CD4-positive, alpha-beta T cell treated with Interleukin-12 subunit alpha and Interleukin-12 subunit beta, for 1 hour (primary cell): ENCODE measurements at regions not wholly inside any gene's neighbourhood (a gene's known extent, or its start where the extent isn't known, plus 50 kb on each side); places are given as distances from the start of the nearest gene placed in this dataset.

Source experiments
- DNase-seq: peaks from one replicate; pipeline ENCODE4 v3.0.0-alpha.2; 2020

DNA sequence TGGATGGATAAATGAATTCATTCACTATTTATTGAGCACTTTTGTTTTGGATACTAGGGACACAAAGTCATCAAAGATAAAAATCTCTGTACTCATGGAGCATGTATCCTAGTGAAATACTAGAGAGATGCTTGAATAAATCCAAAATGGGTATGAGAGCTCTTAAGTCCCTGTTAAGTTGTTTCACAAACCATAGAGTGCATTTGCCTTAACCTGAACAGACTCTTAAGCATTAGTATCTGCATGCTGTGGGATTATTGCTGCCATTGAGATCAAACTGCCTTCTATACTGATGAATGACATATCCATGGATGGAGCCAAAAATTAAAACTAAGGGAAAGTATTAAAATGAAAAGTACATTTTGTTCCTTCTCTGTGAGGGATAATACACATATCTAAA lies 206.5 kb upstream of the KRR1 start:
- no peak for DNase-seq

DNA sequence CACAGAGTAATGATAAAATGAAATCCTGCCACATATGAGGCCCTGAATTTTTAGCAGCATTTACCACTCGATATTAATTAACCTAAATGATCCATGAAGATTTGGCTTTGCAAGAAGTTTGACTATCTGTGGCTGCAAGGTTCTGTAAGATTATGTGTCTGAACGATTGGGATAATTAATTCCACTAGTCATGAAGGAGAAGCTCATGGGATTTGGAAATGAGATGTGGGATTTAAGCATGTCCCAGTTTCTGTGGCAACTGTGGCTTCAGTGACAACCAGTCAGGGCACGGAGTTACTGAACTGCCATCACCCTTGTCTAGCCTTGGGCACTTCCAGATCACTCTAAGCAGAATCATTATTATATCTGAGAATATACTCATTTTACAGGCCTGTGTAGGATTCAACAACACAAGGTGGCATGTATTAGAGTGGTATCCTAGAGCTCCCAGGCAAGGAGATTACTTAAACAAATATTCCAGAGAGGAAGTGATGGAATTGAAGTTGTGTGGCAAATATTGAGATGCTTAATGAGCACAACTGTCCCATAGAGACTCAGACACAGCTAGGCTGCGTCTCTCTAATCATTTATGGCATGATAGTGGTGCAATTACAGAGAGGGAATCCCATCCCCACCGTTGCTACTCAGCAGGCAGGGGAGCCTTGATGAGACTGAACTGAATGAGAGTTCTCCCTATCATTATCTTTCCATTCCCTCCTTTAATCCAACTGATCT lies 205.0 kb upstream of the KRR1 start:
- DNase-seq, result no peak

DNA sequence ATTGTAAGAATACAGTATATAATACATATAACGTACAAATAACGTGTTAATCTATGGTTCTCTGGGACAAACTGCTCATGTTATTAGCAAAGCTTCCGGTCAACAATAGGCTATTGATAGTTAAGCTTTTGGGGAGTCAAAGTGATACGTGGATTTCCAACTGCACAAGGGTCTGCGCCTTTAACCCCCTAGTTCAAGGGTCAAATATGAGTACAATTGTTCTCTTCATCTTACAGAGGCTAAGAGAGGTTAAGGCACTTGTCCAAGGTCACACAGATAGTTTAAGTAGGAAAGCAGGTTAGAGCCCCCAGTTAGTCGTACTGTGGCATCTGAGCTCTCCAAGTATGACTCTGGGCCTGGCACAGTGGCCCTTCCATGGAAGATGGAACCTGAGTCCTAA lies 204.3 kb upstream of the KRR1 start:
- no peak for DNase-seq

DNA sequence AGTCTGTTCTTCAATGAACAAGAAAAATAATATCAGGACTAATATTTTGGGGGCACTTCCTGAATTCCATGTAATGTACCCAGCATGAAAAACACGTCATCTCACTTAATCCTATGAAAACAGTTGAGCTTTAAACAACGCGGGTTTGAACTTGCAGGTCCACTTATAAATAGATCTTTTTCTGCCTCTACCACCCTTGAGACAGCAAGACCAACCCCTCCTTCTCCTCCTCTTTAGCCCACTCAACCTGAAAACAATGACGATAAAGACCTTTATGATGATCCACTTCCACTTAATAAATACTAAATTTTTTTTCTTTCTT lies 203.9 kb upstream of the KRR1 start:
- no peak for DNase-seq

DNA sequence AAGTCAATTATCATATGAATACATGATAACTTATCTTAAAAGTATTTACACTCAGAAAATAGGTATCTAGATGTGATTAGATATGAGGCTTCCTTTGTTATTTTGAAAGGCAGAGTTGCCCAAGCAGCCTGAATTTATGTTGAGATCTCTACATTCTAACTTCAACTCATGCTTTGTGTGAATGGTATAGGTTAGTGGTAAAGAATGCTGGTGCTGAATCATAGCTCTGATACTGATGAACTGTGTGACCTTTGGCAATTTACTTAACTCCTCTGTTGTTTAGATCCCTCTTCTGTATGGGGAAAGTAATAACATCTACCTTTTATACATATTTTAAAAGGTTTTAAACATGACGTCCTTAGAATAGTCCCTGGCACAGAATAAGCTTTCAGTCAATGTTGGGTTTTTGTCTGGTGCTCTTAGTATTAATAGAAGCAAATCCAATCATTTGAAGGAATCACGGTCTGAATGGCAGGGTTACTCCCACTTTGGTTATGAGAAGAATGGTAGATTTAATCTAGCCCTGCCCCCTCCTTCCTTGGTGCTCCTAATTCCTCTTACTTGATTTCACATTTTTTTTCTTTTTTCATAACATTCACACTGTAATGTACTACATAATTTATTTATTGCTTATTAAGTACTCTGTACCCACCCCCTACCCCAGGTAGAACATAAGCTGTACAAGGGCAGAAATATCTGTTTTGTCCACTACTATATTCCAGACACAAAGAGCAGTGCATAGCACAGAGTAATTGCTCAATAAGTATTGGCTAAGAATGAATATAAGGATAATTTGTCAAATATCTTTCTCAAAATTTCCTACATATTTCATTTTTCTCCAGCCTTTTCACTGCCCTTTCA lies 203.3 kb upstream of the KRR1 start:
- no peak for DNase-seq

DNA sequence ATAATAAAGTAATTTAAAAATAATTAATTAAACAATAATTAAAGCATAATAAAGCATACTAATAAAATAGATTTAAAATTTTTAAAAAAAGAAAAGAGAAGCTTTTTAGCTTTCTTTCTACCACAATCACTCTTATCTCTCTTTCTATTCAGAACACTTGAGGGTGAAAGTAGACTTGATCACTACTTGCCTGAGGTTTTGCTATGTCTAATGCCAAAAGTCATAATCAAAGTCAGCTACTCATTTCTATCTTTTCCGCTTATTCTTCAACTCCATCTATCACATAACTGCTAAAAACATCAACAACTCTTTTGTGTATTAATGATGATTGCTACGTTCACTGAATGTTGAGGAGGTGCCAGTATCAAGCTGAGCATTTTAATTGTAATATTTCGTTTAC lies 202.0 kb upstream of the KRR1 start:
- DNase-seq, result no peak

DNA sequence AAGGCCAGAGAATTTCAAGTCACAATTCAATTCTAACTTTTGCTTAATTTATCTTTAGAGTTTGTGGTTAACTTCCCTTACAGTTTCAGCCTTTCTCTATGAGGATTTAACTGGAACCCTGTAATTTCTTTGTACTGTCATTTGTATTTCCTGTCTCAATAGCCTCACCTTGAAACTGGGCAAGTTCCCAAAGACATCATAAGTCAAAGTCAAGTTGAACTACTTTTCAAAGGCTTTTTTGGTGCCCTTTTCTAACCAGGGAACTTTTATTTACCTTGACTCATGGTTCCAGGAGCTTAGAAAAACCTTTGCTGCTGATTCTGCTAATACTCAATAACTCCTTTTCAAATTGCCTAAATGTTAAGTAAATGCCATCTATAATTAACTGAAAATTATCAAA lies 200.8 kb upstream of the KRR1 start:
- DNase-seq, result no peak

DNA sequence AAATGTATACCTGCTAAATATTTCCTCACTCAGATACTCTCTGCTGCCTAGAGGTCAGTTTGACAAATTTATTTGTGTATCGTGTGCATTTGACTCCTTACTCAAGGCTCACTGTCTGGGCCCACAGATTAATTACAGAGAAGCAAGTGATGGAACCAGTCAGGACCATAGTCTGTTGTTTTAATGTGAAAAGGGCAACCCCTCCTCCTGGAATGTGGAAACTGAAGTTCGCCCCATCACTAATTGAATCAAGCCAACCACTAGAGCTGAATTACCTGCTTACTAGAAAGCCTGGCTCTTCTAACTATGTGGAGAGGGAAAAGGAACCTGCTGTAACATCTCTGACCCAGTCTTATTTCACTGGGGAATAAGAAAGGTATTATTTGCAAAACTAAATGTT lies 199.9 kb upstream of the KRR1 start:
- DNase-seq, result no peak

DNA sequence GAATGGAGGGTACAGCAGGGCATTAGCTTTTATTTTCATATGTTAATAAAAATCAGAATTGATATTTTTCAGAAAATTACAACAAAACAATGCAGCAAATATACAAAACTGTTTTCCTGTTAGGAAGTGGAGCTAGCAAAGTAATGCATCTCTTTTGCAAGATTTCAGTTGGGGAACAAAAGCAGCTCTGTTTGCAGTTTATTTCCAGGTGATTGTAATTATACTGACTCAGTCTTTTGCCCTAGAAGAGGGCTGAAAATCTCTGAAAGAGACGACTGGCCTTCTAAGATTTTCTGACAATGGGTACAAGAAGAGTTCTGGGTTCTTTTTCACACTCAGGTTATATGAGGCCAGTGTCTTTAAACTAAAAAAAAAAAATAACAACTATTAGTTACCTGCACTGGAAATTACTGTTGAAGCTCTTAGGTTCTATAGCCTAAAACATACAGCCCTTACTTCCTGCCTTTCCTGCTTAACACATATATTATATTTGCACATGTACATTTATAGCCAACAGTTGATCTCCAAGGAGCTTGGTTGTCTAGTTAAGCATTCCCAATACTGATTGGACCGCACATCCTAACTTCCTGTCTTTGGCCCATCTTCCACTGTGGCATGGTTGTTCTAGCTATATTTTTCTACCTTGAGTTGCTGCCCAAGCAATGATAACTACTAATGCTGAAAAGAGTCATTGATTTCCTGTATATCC lies 199.1 kb upstream of the KRR1 start:
- DNase-seq, result no peak

DNA sequence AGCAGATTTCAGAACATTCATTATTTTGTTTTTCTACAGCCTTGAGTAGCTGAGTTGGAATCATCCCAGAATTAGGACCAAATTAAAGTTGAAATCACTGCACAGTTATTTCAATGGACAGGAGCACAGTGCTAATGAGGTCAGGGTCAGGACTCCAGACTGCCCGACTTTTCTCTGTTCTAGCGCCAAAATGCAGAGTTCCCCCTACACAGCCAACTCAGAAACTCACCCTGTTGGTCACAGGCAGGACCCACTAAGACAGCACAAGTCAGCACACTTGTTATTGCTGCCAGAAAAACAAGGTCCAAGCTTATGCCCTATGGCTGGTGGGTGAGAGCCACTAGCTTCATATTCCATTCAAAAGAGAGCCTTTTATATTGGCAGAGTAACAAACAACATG lies 198.1 kb upstream of the KRR1 start:
- no peak for DNase-seq

DNA sequence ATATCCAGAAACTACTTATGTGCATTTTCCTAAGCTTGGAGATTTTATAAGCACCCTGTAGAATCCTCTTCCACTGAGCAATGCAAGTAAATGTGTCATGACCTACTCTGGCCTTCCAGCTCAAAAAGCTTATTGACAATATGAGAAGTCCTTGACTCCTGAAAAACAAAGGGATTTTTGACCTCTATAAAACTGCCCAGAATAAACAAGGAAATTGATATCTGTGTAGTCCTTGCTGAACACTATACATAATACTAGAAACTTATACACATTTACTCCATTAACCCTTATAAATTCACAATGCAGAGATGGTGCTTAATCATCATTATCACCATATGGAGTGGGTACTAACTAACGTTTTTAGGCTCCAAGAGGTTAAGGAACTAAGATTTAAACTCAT lies 197.4 kb upstream of the KRR1 start:
- DNase-seq, result no peak

DNA sequence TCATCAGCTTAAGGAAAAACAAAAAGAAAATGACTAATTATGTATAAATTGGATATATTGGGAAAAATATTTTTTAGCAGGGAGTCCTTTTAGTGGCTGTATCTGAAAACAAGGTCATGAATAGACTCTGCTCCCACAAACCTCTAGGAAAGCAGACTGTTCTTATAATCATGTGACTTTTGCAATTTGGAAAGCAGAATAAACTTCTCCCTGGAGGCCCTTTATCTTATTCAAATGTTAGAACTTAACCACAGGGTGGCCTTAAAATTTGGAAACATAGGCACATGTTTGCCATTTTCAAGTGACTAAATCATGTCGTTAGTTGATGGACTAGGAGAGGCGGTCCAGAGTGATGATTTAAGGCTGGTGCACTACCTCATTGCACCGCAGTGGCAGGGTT lies 196.6 kb upstream of the KRR1 start:
- DNase-seq, result no peak

DNA sequence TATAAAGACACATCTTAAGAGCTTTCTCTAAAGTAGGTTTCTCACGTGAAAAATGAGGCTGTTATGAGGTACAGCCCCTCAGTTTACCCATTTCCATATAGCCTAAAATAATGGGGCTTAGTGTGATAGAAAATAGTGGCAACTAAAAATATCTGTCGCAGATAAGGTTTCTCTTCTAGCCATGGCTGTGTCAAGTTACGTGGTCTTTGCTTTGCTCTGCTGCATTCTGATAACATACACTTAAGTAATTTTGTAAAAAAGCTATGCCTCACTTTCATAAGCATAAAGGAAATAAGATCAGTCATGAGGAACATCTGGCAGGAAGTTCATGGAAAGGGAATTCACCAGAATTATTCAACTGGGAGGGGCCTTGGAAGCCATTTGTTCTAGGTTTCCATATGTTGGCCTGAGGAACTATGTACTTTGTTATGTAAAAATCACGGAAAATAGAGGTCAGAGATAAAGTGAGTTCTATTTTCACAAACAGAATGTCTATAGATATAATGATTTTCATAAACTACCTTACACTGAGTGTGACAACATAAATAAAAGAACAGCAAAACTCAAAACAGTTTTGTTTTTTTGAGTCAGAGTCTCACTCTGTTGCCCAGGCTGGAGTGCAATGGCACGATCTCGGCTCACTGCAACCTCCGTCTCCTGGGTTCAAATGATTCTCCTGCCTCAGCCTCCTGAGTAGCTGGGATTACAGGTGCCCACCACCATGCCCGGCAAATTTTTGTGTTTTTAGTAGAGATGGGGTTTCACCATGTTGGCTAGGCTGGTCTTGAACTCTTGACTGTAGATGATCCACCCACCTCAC lies 195.6 kb upstream of the KRR1 start:
- no peak for DNase-seq

DNA sequence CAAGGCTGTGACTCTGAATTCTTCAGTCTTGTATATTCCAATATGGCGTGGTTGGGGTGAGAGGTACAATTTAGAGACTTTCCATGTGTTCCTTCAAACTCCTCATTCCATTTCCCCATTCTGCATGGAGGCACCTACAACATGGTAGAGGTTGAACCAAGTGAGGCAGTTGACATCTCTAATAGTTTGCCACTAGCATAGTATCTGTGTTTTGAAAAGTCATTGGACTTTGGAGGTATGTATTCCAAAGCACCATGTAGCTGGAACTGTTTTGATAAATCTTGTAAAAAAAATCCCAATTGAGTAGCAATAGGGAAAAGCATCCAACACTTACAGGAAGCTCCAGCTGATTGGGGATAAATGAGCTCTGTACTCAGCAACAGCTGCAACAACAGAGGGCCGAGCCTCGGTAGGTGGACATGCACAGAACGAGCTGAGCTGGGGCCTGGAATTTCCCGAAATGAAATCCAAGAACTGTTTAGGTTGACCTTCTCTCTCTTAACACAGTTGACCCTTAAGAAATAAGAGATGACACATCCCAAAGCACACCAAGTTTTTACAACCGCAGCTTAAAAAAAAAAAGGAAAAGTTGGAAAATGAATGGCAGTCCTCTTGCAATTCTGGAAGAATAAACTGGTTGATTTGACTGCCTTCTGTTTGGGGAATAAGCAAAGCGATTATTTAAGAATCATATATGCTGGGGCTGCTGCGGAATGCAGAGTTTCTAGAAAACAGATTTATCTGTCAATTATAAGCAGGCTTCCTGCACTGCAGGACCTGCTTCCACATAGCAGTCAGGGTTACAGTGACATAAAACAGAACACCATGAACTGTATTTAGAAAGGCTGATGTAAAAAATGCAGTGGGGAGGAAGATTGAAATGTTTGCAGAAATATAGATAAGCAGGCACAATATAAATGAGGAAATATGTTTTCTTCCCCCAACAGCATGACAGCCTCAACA lies 194.6 kb upstream of the KRR1 start:
- DNase-seq, result no peak

DNA sequence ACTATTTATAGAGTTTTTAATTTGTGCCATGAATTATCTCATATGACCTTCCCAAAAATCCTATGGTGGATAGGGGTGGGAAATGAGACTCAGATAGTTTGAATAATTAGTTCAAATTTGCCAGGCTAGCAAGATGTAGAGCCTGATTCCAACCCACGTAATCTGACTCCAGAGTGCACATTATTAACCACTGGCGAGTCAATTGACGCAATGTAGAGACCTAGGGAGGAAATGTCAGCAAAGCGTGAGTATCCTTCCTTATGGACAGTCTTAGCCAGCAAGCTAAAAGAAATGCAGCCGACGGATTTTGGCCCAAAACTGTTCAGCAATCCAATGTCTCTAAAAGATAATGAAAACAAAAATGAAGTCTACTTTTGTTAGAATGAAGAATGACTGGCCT lies 193.3 kb upstream of the KRR1 start:
- DNase-seq, result no peak

DNA sequence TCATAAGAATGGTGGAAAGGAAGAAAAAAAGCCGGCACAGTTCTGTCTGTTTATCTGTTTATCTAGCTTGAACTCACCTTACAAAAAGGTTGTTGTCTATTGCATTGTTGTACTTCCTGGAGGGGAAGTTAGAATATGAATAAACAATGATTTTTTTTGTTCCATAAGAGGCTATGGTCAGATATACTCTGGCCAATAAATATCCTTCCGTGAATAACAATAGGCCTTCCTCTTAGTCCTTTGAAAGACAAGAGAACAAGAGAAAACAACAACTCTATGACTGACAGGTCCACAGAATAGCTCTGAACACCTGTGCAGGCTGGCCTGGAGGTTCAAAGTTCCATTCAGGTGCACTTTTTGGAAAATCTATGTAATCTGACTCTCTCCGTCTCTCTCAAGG lies 192.8 kb upstream of the KRR1 start:
- DNase-seq, result no peak

DNA sequence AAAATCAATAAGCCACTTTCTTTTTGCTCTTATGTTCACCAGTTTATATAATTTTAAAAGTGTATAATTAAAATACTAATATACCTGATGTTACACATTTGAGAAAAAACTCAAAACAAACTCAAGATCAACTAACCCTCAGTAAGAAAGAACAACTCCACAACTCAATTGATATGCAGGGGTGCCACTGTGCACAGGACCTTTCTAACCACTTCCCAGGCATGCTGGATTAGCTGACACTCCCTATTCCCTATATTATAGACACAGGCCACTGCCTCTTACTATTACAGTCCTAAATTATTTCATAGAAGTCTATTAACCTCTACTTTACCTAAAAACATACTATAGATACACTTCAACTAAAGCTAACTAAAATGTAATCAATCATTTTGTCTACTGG lies 191.7 kb upstream of the KRR1 start:
- DNase-seq, result no peak

DNA sequence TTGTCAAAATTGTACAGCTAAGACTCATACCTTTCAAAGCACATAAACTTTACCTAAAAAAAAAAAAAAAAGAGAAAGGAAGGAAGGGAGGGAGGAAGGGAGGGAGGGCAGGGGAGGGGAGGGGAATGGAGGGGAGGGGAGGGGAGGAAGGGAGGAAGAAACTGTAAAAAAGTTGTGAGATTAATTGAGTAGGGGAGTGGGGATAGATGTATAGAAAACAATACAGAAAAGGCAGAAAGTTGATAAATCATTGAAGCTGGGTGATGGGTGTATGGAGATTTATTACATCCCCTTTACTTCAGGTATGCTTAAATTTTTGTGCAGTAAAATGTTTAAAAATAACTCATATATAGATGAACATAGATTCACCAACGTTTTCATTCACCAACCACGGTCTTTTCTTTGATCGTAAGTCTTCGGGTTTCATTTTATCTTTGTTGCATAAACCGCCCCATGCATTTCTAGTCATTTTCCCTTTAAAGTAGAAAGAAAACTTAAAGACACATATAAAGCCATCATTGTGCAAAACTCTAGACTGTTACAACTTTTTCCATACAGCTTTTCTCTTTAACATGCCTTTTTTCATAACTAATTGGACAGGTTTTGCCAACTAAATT lies 191.2 kb upstream of the KRR1 start:
- DNase-seq, result no peak

DNA sequence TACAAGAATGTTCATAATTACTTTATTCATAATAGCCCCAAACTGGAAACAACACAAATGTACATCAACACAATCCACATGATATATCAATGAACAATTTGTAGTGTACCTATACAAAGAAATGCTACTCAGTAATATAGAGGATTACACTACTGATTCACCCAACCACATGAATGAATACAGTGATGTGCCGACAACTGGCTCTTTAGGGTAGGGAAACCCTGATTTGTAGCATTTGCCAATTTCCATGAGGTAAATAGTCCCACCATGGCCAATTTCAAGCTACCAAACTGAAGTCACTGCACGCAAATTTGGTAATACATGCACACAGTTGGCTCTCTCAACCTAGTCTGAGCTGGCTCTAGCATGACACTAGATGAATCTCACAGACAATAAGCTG lies 190.4 kb upstream of the KRR1 start:
- DNase-seq, result no peak

DNA sequence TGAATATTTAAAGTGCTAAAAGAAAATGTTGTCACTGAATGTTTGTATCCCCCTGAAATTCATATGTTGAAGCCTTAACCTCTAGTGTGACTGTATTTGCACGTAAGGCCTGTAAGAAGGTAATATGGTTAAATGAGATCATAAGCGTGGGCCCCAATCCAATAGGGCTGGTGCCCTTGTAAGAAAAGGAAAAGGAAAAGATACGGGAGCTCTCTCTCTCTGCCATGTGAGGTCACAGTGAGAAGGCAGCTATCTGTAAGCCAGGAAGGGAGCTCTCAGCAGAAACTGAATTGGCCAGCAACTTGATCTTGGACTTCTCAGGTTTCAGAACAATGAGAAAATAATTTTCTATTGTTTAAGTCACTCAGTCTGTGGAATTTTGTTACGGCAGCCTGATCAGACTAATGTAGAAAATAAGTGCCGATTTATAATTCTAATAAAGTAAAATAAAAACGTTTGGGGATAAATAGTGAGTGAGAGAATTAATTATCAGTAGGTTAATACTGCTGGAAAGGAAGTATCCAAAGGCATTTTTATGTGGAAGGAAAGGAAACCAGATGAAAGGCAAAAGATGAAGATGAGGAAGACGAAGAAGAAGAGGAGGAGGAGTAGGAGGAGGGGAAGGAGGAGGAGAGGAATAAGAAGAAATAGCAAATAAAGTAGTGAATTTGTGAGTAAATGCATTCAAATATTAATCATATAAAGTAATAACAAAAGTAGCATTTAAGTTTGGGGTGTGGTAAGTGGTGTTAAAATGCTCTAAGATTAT lies 188.5 kb upstream of the KRR1 start:
- DNase-seq, result no peak

DNA sequence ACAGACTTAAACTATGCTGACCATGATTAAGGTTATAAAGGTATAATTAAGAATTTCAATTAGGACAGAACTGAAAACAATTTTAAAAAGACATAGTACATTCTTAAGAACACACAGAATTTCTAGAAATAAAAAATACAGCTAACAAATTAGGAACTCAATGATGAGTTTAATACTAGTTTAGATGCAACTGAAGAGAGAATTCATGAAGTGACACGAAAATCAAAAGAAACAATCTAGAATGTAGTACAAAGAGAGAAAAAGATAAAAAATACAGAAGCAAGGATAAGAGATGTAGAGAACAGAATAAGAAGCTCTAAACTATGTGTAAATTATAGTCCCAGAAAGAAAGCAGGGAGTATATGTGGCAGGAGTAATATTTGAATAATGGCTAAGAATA lies 187.8 kb upstream of the KRR1 start:
- DNase-seq, result no peak
